Skin epidermis (tissue), 12 donors: ENCODE measurements at regions not wholly inside any gene's neighbourhood (a gene's known extent, or its start where the extent isn't known, plus 50 kb on each side); places are given as distances from the start of the nearest gene placed in this dataset.
A peak's percentile ranks its signal among the peaks of the same experiment; 100 is the strongest.

Experiments
- H3K27ac ChIP-seq, 21 experiments: fragments of 200-600 bp; sonication (generic) in 11 of 21; one replicate each; pipeline ENCODE4 v1.5.0; 2020; ENCODE audit warnings: mild to moderate bottlenecking in 3 of 21, inconsistent platforms in 2 of 21, moderate library complexity in 2 of 21
- H3K4me3 ChIP-seq, 7 experiments: fragments of 200-600 bp; sonication (generic) in 2 of 7; one replicate each; pipeline ENCODE4 v1.5.0; 2020; ENCODE audit warnings: inconsistent platforms in 2 of 7, mild to moderate bottlenecking in 2 of 7, moderate library complexity in 1 of 7

GRCh38 chr5:135236908-135237747, 161.9 kb downstream of the MACROH2A1 start:
- H3K4me3 ChIP-seq = no peak overlapping the region
- H3K27ac ChIP-seq = no peak overlapping the region

GRCh38 chr5:135236228-135236907, 162.7 kb downstream of the MACROH2A1 start:
- no peak overlapping the region for H3K27ac ChIP-seq
- no peak overlapping the region for H3K4me3 ChIP-seq

GRCh38 chr5:135235551-135236227, 163.3 kb downstream of the MACROH2A1 start:
- no peak overlapping the region for H3K4me3 ChIP-seq
- no peak overlapping the region for H3K27ac ChIP-seq

GRCh38 chr5:135234666-135235401, 164.2 kb downstream of the MACROH2A1 start:
- Histone ChIP-seq H3K27ac (no peak overlapping the region), H3K4me3 (no peak overlapping the region)

- Histone ChIP-seq H3K4me3 (no peak overlapping the region), H3K27ac (no peak overlapping the region)
Measured at GRCh38 chr5:135234242-135234641, 164.8 kb downstream of the MACROH2A1 start.

GRCh38 chr5:135233477-135233876, 165.6 kb downstream of the MACROH2A1 start:
- Histone ChIP-seq H3K27ac (peak overlapping the region in 1 of 21 experiments; percentile 50), H3K4me3 (no peak overlapping the region)

- no peak overlapping the region for H3K4me3 ChIP-seq
- peak overlapping the region in 2 of 21 experiments; percentile 27 to 50 for H3K27ac ChIP-seq
Measured at GRCh38 chr5:135232958-135233357, 166.1 kb downstream of the MACROH2A1 start.

- Histone ChIP-seq H3K4me3 (no peak overlapping the region), H3K27ac (peak overlapping the region in 8 of 21 experiments; percentile 0 to 61 (median 55))
Measured at GRCh38 chr5:135231289-135231688, 167.7 kb downstream of the MACROH2A1 start.

GRCh38 chr5:135230251-135230925, 168.6 kb downstream of the MACROH2A1 start:
- Histone ChIP-seq H3K4me3 (no peak overlapping the region), H3K27ac (peak overlapping the region in 13 of 21 experiments; percentile 0 to 61 (median 48))

- H3K27ac ChIP-seq = peak overlapping the region in 8 of 21 experiments; percentile 5 to 61 (median 54)
Measured at GRCh38 chr5:135229679-135230132, 169.3 kb downstream of the MACROH2A1 start.

GRCh38 chr5:135229122-135229521, 169.9 kb downstream of the MACROH2A1 start:
- Histone ChIP-seq H3K27ac (peak overlapping the region in 1 of 21 experiments; percentile 52), H3K4me3 (no peak overlapping the region)

More at GRCh38 chr5:135229679-135230132, 169.3 kb downstream of the MACROH2A1 start:
- no peak overlapping the region for H3K4me3 ChIP-seq

GRCh38 chr5:135228222-135228621, 170.8 kb downstream of the MACROH2A1 start:
- no peak overlapping the region for H3K4me3 ChIP-seq
- no peak overlapping the region for H3K27ac ChIP-seq

GRCh38 chr5:135227064-135228022, 171.7 kb downstream of the MACROH2A1 start:
- no peak overlapping the region for H3K4me3 ChIP-seq
- H3K27ac ChIP-seq = no peak overlapping the region

- peak overlapping the region in 1 of 21 experiments; percentile 23 for H3K27ac ChIP-seq
Measured at GRCh38 chr5:135225856-135226560, 173.0 kb downstream of the MACROH2A1 start.

GRCh38 chr5:135223891-135224625, 175.0 kb downstream of the MACROH2A1 start:
- Histone ChIP-seq H3K4me3 (no peak overlapping the region), H3K27ac (no peak overlapping the region)

More at GRCh38 chr5:135225856-135226560, 173.0 kb downstream of the MACROH2A1 start:
- no peak overlapping the region for H3K4me3 ChIP-seq

GRCh38 chr5:135223404-135223803, 175.6 kb downstream of the MACROH2A1 start:
- H3K27ac ChIP-seq = peak overlapping the region in 3 of 21 experiments; percentile 58 to 75 (median 64)
- no peak overlapping the region for H3K4me3 ChIP-seq
